ENCODE measurements at regions not wholly inside any gene's neighbourhood (a gene's known extent, or its start where the extent isn't known, plus 50 kb on each side); places are given as distances from the start of the nearest gene placed in this dataset.

DNA sequence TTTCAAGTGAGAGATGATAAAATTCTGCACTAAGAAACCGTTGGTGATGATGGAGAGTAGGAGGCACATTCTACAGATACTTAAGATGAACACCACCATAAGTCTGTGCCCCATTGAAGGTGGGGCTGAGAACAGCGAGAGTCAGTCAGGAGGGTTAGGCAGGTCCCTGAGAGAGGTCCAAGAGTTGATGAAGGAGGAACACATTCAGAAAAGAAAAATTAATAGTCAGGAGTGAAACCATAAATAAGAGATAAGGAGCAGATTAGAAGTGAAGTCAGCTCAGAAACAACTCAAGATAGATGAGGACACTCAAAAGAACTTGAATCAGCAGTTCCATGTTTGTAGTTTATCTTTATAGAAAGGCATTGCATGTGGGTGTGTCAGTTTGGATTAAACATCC, 727.2 kb upstream of the MARCKS start:
- TF ChIP-seq, protein P1, sequence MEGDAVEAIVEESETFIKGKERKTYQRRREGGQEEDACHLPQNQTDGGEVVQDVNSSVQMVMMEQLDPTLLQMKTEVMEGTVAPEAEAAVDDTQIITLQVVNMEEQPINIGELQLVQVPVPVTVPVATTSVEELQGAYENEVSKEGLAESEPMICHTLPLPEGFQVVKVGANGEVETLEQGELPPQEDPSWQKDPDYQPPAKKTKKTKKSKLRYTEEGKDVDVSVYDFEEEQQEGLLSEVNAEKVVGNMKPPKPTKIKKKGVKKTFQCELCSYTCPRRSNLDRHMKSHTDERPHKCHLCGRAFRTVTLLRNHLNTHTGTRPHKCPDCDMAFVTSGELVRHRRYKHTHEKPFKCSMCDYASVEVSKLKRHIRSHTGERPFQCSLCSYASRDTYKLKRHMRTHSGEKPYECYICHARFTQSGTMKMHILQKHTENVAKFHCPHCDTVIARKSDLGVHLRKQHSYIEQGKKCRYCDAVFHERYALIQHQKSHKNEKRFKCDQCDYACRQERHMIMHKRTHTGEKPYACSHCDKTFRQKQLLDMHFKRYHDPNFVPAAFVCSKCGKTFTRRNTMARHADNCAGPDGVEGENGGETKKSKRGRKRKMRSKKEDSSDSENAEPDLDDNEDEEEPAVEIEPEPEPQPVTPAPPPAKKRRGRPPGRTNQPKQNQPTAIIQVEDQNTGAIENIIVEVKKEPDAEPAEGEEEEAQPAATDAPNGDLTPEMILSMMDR (IDR thresholded peaks at IDR 0.05; ENCODE audit: insufficient read depth, low read depth, low read length), result no peak
- no peak for TF ChIP-seq EZH2 (IDR thresholded peaks at IDR 0.05; ENCODE audit: insufficient read depth, low read length)
